GM12864 (cell line): ENCODE measurements at regions not wholly inside any gene's neighbourhood (a gene's known extent, or its start where the extent isn't known, plus 50 kb on each side); places are given as distances from the start of the nearest gene placed in this dataset.

Source experiments
- DNase-seq: peaks from one replicate; pipeline ENCODE4 v3.0.0-alpha.2; 2011; ENCODE audit warnings: low read depth
- H3K4me3 ChIP-seq: 2 replicates; pipeline ENCODE4 v1.5.1; 2011; ENCODE audit warnings: mild to moderate bottlenecking, low read depth, low read length, control low read depth
- CTCF ChIP-seq: IDR thresholded peaks from 2 replicates; pipeline ENCODE4 v1.5.1; 2011; ENCODE audit warnings: low read depth, mild to moderate bottlenecking, moderate library complexity, low read length, control low read depth, inconsistent platforms; ENCODE audit errors: missing control alignments

GRCh38 chr10:78460204-78460603 lies 426.5 kb downstream of the RPS24 start:
- no peak for DNase-seq
- no peak overlapping the region for H3K4me3 ChIP-seq
- no peak for TF ChIP-seq CTCF

GRCh38 chr10:78461333-78461732 lies 427.7 kb downstream of the RPS24 start:
- H3K4me3 ChIP-seq = no peak overlapping the region
- DNase-seq = no peak
- TF ChIP-seq CTCF = no peak

GRCh38 chr10:78462176-78462575 lies 428.5 kb downstream of the RPS24 start:
- no peak overlapping the region for H3K4me3 ChIP-seq
- no peak for DNase-seq

GRCh38 chr10:78462726-78463228 lies 429.1 kb downstream of the RPS24 start:
- DNase-seq = no peak
- TF ChIP-seq CTCF = no peak
- H3K4me3 ChIP-seq = no peak overlapping the region

More at GRCh38 chr10:78462176-78462575, 428.5 kb downstream of the RPS24 start:
- TF ChIP-seq CTCF = no peak

GRCh38 chr10:78464118-78464855 lies 430.6 kb downstream of the RPS24 start:
- no peak overlapping the region for H3K4me3 ChIP-seq
- DNase-seq = no peak
- no peak for TF ChIP-seq CTCF

GRCh38 chr10:78464856-78465267 lies 431.2 kb downstream of the RPS24 start:
- no peak for DNase-seq
- TF ChIP-seq CTCF = no peak
- H3K4me3 ChIP-seq = no peak overlapping the region

- DNase-seq = no peak
- TF ChIP-seq CTCF = no peak
- H3K4me3 ChIP-seq = no peak overlapping the region
Observed at GRCh38 chr10:78465431-78465830, 431.8 kb downstream of the RPS24 start.
